Choroid plexus epithelial cell (primary cell): ENCODE measurements at regions not wholly inside any gene's neighbourhood (a gene's known extent, or its start where the extent isn't known, plus 50 kb on each side); places are given as distances from the start of the nearest gene placed in this dataset.

ENCODE experiments used
- DNase-seq: peaks from one replicate; pipeline ENCODE4 v3.0.0-alpha.2; 2010; ENCODE audit warnings: low read depth
- H3K4me3 ChIP-seq: 2 replicates; pipeline ENCODE4 v1.5.1; 2011; ENCODE audit warnings: low read depth, mild to moderate bottlenecking, control low read depth, low read length, moderate library complexity
- CTCF ChIP-seq: conservative IDR thresholded peaks from 2 replicates; pipeline ENCODE4 v1.5.1; 2011; ENCODE audit warnings: low read depth, mild to moderate bottlenecking, control low read depth, inconsistent platforms, low read length, moderate library complexity

- no peak for TF ChIP-seq CTCF
- no peak for DNase-seq
- H3K4me3 ChIP-seq = no peak overlapping the region
These were observed 471.7 kb downstream of the SH2D1A start for GRCh38 chrX:124818033-124818432.

- TF ChIP-seq CTCF = no peak
- H3K4me3 ChIP-seq = no peak overlapping the region
- no peak for DNase-seq
These were observed 472.4 kb downstream of the SH2D1A start for GRCh38 chrX:124818764-124819163.

DNA sequence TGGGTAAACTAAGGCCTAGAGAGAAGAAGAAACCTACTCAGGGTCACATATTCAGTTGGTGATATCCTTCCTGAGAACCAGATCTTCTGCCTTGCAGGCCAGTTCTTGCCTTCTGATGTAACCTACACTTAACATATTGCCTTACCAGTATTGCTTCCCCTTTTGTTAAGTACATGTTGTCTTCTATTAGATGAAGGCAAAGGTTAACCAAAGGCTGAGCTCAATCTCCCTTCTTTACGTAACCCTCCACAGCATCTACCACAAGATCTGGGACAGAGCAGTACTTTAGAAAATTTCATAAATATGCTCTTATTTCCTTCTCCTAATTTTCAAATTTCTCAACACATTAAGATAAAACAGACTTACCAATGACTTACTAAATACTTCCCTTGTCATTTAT lies 474.4 kb downstream of the SH2D1A start:
- H3K4me3 ChIP-seq = no peak overlapping the region
- no peak for DNase-seq
- no peak for TF ChIP-seq CTCF

- TF ChIP-seq CTCF = no peak
- no peak for DNase-seq
- H3K4me3 ChIP-seq = no peak overlapping the region
These were observed 481.0 kb downstream of the SH2D1A start for GRCh38 chrX:124827258-124827845.

DNA sequence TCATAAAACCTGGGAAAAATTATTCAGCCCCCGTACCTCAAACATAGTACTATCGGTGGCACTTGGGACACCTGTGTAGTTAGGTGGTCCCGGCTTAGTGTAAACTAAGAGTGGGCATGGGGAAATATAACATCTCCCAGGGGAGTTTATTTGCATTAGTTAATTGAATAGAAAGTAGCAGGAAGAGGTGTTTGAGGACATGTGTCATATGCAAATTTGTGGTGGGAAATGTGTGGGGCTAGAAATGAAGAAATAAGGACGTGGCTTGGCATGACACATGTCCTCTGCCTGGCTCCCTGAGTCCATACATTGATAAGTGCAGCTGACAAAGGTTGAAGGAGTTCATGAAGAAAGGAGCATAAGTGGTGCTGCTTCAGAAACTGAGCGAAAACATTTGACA lies 483.6 kb downstream of the SH2D1A start:
- no peak for TF ChIP-seq CTCF
- no peak overlapping the region for H3K4me3 ChIP-seq
- DNase-seq = no peak

- H3K4me3 ChIP-seq = no peak overlapping the region
- no peak for DNase-seq
- TF ChIP-seq CTCF = no peak
These were observed 482.9 kb upstream of the TEX13C start for GRCh38 chrX:124836786-124837185.

DNA sequence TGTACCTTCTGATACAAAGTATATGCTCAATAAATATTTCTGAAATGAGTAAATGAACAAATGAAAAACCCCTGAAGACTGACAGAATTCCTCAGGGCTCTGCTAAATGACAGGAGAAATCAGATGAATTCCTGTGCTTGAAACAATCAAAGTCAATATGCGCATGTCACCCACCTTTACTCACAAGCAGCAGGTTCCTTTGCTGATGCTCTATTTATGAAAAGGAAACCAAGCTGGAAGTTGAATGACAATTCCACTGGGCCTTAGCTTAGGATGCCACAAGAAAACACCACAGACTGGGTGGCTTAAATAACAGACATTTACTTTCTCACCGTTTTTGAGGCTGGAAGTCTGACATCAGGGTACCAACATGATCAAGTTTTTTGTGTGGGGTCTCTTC lies 477.5 kb upstream of the TEX13C start:
- TF ChIP-seq CTCF = no peak

More for the DNA sequence above, 477.5 kb upstream of the TEX13C start:
- no peak for DNase-seq
- H3K4me3 ChIP-seq = no peak overlapping the region
